Activated naive CD8-positive, alpha-beta T cell treated with anti-CD3 and anti-CD28 coated beads, Interleukin-2, amount 50 U/mL, for 24 hours (primary cell): ENCODE measurements at regions not wholly inside any gene's neighbourhood (a gene's known extent, or its start where the extent isn't known, plus 50 kb on each side); places are given as distances from the start of the nearest gene placed in this dataset.
"Not testable (repeated sequence)": the region's sequence is repeated elsewhere in the genome, so short reads cannot be mapped to it uniquely, and the experiment has no call there.

Experiments
- ATAC-seq: fragments of 150-1000 bp; cut with Tn5 transposase; one replicate; pipeline ENCODE4 v1.10.0; 2021
- DNase-seq: peaks from one replicate; pipeline ENCODE4 v3.0.0; 2021
- H3K27ac Mint-ChIP-seq: one replicate; pipeline ENCODE4 v1.8.0; 2021; ENCODE audit warnings: mild to moderate bottlenecking, mixed read lengths
- H3K27me3 Mint-ChIP-seq: one replicate; pipeline ENCODE4 v1.8.0; 2021; ENCODE audit warnings: mixed read lengths
- H3K36me3 Mint-ChIP-seq: one replicate; pipeline ENCODE4 v1.8.0; 2021; ENCODE audit warnings: low read depth, mixed read lengths
- H3K4me1 Mint-ChIP-seq: one replicate; pipeline ENCODE4 v1.8.0; 2021; ENCODE audit warnings: mixed read lengths
- H3K4me3 Mint-ChIP-seq: one replicate; pipeline ENCODE4 v1.8.0; 2021; ENCODE audit warnings: mild to moderate bottlenecking, moderate library complexity, mixed read lengths
- H3K9me3 Mint-ChIP-seq: one replicate; pipeline ENCODE4 v1.8.0; 2021; ENCODE audit warnings: mixed read lengths

DNA sequence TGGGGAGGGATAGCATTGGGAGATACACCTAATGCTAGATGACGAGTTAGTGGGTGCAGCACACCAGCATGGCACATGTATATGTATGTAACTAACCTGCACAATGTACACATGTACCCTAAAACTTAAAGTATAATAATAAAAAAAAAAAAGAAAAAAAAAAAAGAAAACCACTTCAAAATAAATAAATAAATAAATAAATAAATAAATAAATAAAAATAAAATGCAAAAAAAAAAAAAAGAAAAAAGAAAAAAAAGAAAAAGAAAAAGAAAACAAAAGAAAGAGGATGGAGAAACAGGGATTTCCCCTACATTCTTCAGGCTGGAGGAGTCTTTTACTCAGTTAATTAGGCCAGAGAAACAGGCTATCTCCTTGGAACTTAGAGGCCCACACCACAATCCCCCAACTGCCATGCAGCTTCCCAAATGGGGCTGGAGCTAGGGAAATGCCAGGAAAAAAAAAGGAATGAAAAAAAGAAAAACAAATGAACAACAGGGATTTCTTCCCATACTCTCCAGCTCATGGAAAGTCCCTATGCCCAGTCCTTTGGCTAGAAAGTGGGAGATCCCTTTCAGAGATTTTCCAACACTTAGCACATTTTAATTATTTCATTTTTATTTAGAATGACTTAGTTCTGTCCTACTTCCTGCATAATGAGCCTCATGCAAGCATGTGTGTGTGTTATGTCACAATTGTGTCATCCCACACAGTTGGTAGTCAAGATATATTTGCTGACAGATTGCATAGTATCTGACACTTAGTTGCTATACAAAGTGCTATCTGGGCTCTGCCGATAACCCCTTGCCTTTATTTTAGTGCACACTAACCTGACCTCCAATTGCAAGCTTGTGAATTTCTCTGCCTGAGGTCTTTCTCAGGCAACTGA lies 486.4 kb downstream of the PLPP3 start:
- H3K27ac Mint-ChIP-seq = no peak overlapping the region
- DNase-seq (no peak), ATAC-seq (no peak)
- H3K36me3 Mint-ChIP-seq = no peaks in the 10 kb centered on the region
- no peaks in the 10 kb centered on the region for H3K4me1 Mint-ChIP-seq
- no peak overlapping the region for H3K4me3 Mint-ChIP-seq
- peaks cover 14% of the 10 kb centered on the region for H3K9me3 Mint-ChIP-seq
- no peaks in the 10 kb centered on the region for H3K27me3 Mint-ChIP-seq

GRCh38 chr1:56089826-56090225 lies 489.5 kb downstream of the PLPP3 start:
- not testable (repeated sequence) for H3K27me3 Mint-ChIP-seq, ATAC-seq, H3K4me1 Mint-ChIP-seq, H3K27ac Mint-ChIP-seq, DNase-seq, H3K4me3 Mint-ChIP-seq, H3K36me3 Mint-ChIP-seq
- peaks cover 12% of the 10 kb centered on the region for H3K9me3 Mint-ChIP-seq

GRCh38 chr1:56084246-56084645 lies 495.1 kb downstream of the PLPP3 start:
- Mint-ChIP-seq H3K27ac (no peak overlapping the region), H3K27me3 (no peaks in the 10 kb centered on the region), H3K9me3 (peaks cover 12% of the 10 kb centered on the region), H3K36me3 (no peaks in the 10 kb centered on the region), H3K4me3 (no peak overlapping the region), H3K4me1 (no peaks in the 10 kb centered on the region)
- ATAC-seq (no peak), DNase-seq (no peak)

GRCh38 chr1:56081736-56082135 lies 497.6 kb downstream of the PLPP3 start:
- Mint-ChIP-seq H3K4me3 (no peak overlapping the region), H3K4me1 (no peaks in the 10 kb centered on the region), H3K27me3 (no peaks in the 10 kb centered on the region), H3K27ac (no peak overlapping the region), H3K36me3 (no peaks in the 10 kb centered on the region), H3K9me3 (no peaks in the 10 kb centered on the region)
- ATAC-seq (no peak), DNase-seq (no peak)

DNA sequence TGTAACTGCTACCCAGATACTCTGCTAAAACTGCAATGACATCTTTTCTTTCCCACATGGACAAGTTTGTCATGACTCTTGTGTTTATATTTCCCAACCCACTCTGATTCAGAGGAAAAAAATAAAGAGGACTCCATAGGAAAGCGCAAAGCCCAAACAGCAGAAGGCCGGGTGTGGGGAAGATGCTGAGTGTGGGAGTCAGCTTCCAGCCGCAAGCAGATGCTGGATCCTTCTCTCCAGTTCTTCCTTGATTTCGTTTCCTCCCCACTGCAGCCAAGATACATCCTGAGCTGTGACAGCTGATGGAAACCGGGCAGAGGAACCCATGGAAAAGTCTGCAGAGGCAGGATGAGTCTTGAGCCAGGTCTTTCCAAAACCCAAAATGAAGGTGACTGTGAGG lies 498.2 kb downstream of the PLPP3 start:
- H3K27ac Mint-ChIP-seq = no peak overlapping the region
- DNase-seq = no peak
- no peaks in the 10 kb centered on the region for H3K27me3 Mint-ChIP-seq
- no peaks in the 10 kb centered on the region for H3K36me3 Mint-ChIP-seq
- no peak for ATAC-seq
- H3K4me1 Mint-ChIP-seq = no peaks in the 10 kb centered on the region
- no peak overlapping the region for H3K4me3 Mint-ChIP-seq
- no peaks in the 10 kb centered on the region for H3K9me3 Mint-ChIP-seq

DNA sequence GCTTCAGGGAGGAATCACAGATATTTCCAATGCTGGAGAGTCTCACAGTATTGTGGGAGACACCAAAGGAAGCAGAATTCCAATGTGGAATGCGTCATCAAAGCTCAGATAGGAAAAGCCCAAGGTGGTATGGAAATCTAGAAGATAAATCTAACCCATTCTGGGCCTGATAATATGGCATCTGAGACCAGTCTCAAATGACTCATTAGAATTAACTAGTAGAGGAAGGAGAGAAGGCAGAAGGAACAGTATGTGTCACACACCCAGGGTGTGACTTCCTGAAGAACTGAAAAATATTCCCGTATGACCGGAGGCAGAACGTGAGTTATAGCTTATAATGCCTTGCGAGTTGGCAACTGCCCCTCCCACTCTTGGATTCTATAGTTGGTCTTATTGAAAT lies 499.2 kb downstream of the PLPP3 start:
- no peak for DNase-seq
- H3K4me1 Mint-ChIP-seq = no peaks in the 10 kb centered on the region
- H3K9me3 Mint-ChIP-seq = no peaks in the 10 kb centered on the region
- H3K27ac Mint-ChIP-seq = no peak overlapping the region
- no peak overlapping the region for H3K4me3 Mint-ChIP-seq
- H3K36me3 Mint-ChIP-seq = no peaks in the 10 kb centered on the region
- no peaks in the 10 kb centered on the region for H3K27me3 Mint-ChIP-seq
- no peak for ATAC-seq

DNA sequence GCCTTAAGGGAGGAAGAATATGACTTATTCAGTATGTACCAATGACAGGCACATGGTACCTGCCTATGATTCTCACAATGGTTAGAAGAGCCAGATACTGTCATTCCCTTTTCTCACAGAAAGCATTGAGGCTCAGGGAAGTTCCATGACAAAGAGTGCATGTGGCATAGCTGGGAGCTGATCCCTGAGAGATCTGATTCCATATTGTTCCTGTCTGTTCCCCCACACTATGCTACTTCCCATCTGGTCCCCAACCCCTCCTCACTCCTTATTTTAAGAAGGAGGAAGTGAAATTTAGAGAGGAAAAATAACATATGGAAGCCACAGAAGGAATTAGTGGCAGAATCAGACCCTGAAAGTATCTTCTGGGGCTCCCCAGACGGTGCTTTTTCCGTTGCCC lies 500.0 kb downstream of the PLPP3 start:
- DNase-seq = no peak

GRCh38 chr1:56077206-56077605 lies 502.2 kb downstream of the PLPP3 start:
- ATAC-seq (no peak), DNase-seq (no peak)
- no peaks in the 10 kb centered on the region for H3K9me3 Mint-ChIP-seq
- H3K36me3 Mint-ChIP-seq = no peaks in the 10 kb centered on the region
- no peaks in the 10 kb centered on the region for H3K27me3 Mint-ChIP-seq
- no peak overlapping the region for H3K4me3 Mint-ChIP-seq
- no peaks in the 10 kb centered on the region for H3K4me1 Mint-ChIP-seq
- H3K27ac Mint-ChIP-seq = no peak overlapping the region

More for the DNA sequence above, 500.0 kb downstream of the PLPP3 start:
- H3K27ac Mint-ChIP-seq = no peak overlapping the region
- no peaks in the 10 kb centered on the region for H3K9me3 Mint-ChIP-seq
- H3K4me3 Mint-ChIP-seq = no peak overlapping the region
- H3K4me1 Mint-ChIP-seq = no peaks in the 10 kb centered on the region
- H3K27me3 Mint-ChIP-seq = no peaks in the 10 kb centered on the region
- no peak for ATAC-seq
- no peaks in the 10 kb centered on the region for H3K36me3 Mint-ChIP-seq

- Mint-ChIP-seq H3K4me3 (no peak overlapping the region), H3K27ac (no peak overlapping the region), H3K9me3 (no peaks in the 10 kb centered on the region), H3K27me3 (no peaks in the 10 kb centered on the region), H3K36me3 (no peaks in the 10 kb centered on the region), H3K4me1 (no peaks in the 10 kb centered on the region)
- ATAC-seq (no peak), DNase-seq (no peak)
These were observed 505.2 kb downstream of the PLPP3 start for GRCh38 chr1:56074007-56074651.

DNA sequence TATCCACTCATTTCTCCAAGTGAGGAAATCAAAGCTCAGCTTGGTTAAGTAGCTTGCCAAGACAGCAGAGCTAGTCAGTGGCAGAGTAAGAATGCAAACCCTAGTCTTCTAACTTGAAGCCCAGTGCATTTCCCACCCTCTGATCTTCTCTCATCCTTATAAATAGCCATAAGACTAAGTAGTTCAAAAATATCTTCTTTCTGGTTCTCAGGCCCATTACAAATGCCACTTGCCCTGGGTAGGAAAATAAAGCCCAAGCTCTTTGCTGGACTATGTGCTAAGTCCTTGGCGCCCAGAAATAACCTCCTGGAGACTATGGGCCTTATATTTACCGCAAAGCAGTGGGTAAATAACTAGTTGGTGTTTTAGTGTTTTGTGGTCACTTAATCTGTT lies 505.8 kb downstream of the PLPP3 start:
- Mint-ChIP-seq H3K4me1 (no peaks in the 10 kb centered on the region), H3K4me3 (no peak overlapping the region), H3K36me3 (no peaks in the 10 kb centered on the region), H3K27ac (no peak overlapping the region), H3K27me3 (no peaks in the 10 kb centered on the region), H3K9me3 (no peaks in the 10 kb centered on the region)
- no peak for ATAC-seq
- no peak for DNase-seq

DNA sequence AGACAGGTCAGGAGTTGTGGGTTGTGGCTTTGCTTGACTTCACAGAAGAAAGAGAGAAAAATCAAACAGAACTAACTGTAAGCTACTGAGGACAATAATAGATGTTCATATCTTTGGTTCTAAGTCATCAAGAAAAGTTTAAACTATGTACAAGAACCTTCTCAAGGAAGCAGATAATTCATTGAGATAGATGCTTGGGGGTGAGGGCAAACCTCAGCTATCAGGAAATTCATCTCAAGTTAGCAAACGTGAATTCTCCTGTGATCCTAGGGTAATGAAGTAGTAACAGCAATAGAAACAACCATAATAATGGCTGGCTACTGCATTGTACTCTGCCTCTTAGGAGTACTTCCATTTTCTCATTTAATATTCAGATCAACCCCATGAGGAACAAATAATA lies 506.2 kb downstream of the PLPP3 start:
- Mint-ChIP-seq H3K4me1 (no peaks in the 10 kb centered on the region), H3K9me3 (no peaks in the 10 kb centered on the region), H3K27ac (no peak overlapping the region), H3K4me3 (no peak overlapping the region), H3K27me3 (no peaks in the 10 kb centered on the region), H3K36me3 (no peaks in the 10 kb centered on the region)
- ATAC-seq (no peak), DNase-seq (no peak)

- H3K36me3 Mint-ChIP-seq = no peaks in the 10 kb centered on the region
- ATAC-seq = no peak
These were observed 507.1 kb downstream of the PLPP3 start for GRCh38 chr1:56072310-56072709.

DNA sequence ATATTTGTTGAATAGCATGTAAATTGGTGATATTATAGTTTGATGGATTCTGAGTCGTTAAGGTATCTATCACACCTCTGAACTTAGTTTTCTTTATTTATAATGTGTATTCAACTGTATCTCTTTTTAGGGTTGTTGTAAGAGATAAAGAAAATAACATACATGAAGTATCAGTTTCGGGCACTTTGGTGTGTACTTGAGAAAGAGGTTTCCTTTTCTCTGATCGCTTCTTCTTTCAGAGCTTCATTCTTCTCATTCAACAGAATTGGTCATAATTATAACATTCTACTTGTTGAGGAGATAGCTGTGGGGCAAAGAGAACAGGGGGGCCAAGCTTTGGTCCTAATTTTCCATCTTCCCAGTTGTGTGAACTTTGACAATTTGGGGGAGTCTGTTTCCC lies 508.0 kb downstream of the PLPP3 start:
- Mint-ChIP-seq H3K27ac (no peak overlapping the region), H3K9me3 (no peaks in the 10 kb centered on the region), H3K36me3 (no peaks in the 10 kb centered on the region), H3K4me3 (no peak overlapping the region), H3K27me3 (no peaks in the 10 kb centered on the region), H3K4me1 (no peaks in the 10 kb centered on the region)
- DNase-seq (no peak), ATAC-seq (no peak)

More at GRCh38 chr1:56072310-56072709, 507.1 kb downstream of the PLPP3 start:
- Mint-ChIP-seq H3K9me3 (no peaks in the 10 kb centered on the region), H3K27ac (no peak overlapping the region), H3K27me3 (no peaks in the 10 kb centered on the region), H3K4me1 (no peaks in the 10 kb centered on the region), H3K4me3 (no peak overlapping the region)
- DNase-seq = no peak

DNA sequence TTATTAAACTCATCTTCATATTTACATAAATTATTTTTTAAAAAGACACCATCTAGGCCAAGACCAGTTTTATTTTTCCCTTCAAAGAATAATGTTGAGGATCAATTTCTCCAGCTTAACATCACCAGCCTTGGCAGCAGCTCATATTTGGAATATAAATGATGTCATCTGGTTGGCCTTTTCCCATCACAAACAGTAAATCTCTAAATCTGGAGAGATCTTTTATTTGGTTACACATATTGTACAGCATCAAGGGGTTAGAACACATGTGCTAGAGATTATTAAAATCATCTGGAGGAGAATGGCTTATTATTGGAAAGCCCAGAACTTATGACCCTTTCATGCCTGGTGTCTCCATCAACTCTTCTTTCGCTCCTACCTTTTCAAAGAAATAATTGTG lies 508.8 kb downstream of the PLPP3 start:
- Mint-ChIP-seq H3K36me3 (no peaks in the 10 kb centered on the region), H3K4me3 (no peak overlapping the region), H3K4me1 (no peaks in the 10 kb centered on the region), H3K27me3 (no peaks in the 10 kb centered on the region), H3K9me3 (no peaks in the 10 kb centered on the region), H3K27ac (no peak overlapping the region)
- DNase-seq (no peak), ATAC-seq (no peak)

DNA sequence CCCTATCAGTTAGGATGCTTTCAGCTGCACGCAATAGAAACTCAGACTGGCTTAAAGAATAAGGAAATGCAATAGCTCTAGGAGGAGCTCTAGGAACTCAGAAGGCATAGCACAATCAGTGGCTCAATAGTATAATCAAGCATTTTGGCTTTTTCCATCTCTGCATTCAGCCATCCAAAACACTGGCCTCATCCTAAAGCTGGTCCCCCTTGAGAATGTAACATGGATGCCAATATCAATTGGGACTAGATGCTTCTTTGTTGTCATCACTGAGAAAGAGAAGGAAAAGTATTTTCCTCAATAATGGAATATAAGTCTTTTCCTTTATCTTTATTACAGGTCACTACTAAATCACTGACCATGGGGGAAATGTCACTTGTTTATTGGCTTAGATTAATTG lies 509.5 kb downstream of the PLPP3 start:
- H3K4me3 Mint-ChIP-seq = no peak overlapping the region
- ATAC-seq = no peak
- no peak overlapping the region for H3K27ac Mint-ChIP-seq
- H3K9me3 Mint-ChIP-seq = no peaks in the 10 kb centered on the region
- H3K36me3 Mint-ChIP-seq = no peaks in the 10 kb centered on the region
- no peak for DNase-seq
- no peaks in the 10 kb centered on the region for H3K27me3 Mint-ChIP-seq
- no peaks in the 10 kb centered on the region for H3K4me1 Mint-ChIP-seq
